ENCODE measurements at regions not wholly inside any gene's neighbourhood (a gene's known extent, or its start where the extent isn't known, plus 50 kb on each side); places are given as distances from the start of the nearest gene placed in this dataset.

DNA sequence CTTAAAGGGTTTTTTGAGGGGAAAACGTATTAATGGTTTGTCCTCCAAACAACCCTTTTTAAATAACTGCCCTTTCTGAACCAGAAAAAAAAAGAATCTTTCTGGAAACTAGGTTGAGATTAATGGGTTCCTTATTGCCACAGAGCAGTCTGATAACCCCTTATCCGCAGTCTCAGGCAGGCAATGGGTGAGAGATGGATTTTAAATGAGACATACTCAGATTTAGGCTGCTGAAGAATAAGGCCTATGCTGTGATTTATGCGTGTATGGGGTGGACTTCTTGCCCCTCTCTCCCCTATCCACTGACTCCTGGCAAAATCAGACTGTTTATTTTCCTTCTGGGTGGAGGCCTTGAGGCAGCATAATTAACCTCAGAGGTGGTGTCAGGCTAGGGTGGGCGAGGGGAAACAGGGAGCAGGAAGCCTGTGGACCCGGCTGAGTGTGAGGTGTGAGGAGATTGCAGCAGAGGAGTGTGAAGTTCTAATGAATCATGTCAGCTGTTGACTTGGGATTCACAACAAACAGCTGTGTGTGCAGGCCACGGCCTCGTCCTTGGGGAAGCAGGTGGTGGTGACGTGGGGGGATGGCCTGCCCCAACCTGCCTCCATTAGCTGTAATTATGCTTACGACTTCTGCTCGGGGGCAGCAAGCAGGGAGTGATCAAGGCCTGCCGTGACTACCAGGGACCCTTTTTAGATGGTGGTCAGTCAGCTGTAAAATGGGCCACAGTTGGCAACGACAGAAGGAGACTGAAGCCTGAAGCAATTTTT lies 196.4 kb downstream of the SEMA6A start:
- H3K27ac ChIP-seq (ENCODE audit: low read depth in 2 of 2, low read length in 2 of 2): no peak overlapping the region
- no peaks in the 10 kb centered on the region for H3K9me3 ChIP-seq (ENCODE audit: control insufficient read depth in 2 of 2, low read length in 2 of 2)
- no peak overlapping the region for H3K4me3 ChIP-seq (ENCODE audit: low read length in 2 of 2)
- no peak overlapping the region for H3K9ac ChIP-seq (ENCODE audit: low read depth in 1 of 2, low read length in 2 of 2)
- no peaks in the 10 kb centered on the region for H3K36me3 ChIP-seq (ENCODE audit: control insufficient read depth in 2 of 2, insufficient read depth in 2 of 2, low read length in 2 of 2)
- H3K27me3 ChIP-seq (ENCODE audit: control insufficient read depth in 2 of 2, insufficient read depth in 2 of 2, low read length in 2 of 2): no peaks in the 10 kb centered on the region
- no peaks in the 10 kb centered on the region for H3K4me1 ChIP-seq (ENCODE audit: control insufficient read depth in 2 of 2, insufficient read depth in 2 of 2, low read length in 2 of 2)

DNA sequence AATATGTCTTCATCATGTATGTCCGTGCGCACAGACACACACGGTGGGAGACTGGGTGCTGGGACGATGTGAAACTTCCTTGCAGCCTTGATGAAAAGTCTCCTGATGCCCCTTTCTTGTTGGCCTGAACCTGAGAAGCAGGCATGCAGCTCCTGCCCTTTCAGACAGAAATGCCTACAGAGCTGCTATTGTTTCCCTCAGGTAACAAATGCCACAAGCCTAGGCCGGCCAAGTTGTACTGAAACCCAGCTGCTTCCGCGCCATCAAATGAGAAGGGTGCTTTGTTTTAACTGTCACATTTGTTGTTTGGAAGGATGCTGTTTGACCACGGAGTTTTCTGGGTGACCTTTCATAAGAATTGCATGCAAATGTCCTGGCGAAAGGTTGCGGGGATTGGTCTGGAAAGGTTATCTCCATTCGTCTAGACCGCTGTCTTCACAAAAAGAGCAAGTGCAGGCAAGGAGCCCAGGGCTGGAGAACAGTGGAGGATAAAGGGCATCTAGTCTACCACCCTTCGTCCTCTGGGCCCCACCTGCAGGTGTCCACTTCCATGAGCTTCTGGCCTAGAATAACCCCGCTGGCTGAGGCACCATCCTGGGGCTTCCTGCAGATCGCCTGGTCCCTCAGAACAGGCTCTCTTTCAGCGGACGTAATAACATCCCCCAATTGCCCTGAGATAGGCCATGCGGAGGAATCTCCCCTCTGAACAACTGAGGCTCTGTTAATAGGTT lies 197.2 kb downstream of the SEMA6A start:
- H3K27me3 ChIP-seq (ENCODE audit: control insufficient read depth in 2 of 2, insufficient read depth in 2 of 2, low read length in 2 of 2): no peaks in the 10 kb centered on the region
- H3K36me3 ChIP-seq (ENCODE audit: control insufficient read depth in 2 of 2, insufficient read depth in 2 of 2, low read length in 2 of 2): no peaks in the 10 kb centered on the region
- no peak overlapping the region for H3K9ac ChIP-seq (ENCODE audit: low read depth in 1 of 2, low read length in 2 of 2)
- H3K4me1 ChIP-seq (ENCODE audit: control insufficient read depth in 2 of 2, insufficient read depth in 2 of 2, low read length in 2 of 2): no peaks in the 10 kb centered on the region
- H3K27ac ChIP-seq (ENCODE audit: low read depth in 2 of 2, low read length in 2 of 2): no peak overlapping the region
- no peak overlapping the region for H3K4me3 ChIP-seq (ENCODE audit: low read length in 2 of 2)
- no peaks in the 10 kb centered on the region for H3K9me3 ChIP-seq (ENCODE audit: control insufficient read depth in 2 of 2, low read length in 2 of 2)

DNA sequence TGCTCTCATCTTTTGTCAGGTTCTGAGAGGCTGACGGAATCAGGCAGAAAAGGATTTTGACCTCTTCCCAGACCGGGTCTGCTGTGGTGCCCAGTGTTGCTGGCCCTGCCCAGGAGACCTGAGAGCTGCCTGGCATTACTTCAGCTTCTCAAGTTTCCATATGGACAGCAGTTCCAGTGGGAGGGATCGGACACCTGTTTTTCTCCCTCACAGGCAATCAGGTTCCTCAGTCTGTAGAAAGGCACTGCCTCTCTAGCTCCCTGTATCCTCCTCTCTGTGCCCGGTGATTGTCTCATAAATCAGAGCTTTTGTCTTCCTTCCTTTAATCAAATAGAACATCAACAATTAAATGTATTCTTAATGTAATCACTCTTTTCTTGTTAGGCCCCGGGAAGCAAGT lies 198.7 kb downstream of the SEMA6A start:
- Histone ChIP-seq H3K9me3 (ENCODE audit: control insufficient read depth in 2 of 2, low read length in 2 of 2) (no peaks in the 10 kb centered on the region), H3K27ac (ENCODE audit: low read depth in 2 of 2, low read length in 2 of 2) (no peak overlapping the region), H3K4me1 (ENCODE audit: control insufficient read depth in 2 of 2, insufficient read depth in 2 of 2, low read length in 2 of 2) (peaks cover 4 to 5% of the 10 kb centered on the region in 2 donors), H3K36me3 (ENCODE audit: control insufficient read depth in 2 of 2, insufficient read depth in 2 of 2, low read length in 2 of 2) (no peaks in the 10 kb centered on the region), H3K9ac (ENCODE audit: low read depth in 1 of 2, low read length in 2 of 2) (no peak overlapping the region), H3K27me3 (ENCODE audit: control insufficient read depth in 2 of 2, insufficient read depth in 2 of 2, low read length in 2 of 2) (no peaks in the 10 kb centered on the region), H3K4me3 (ENCODE audit: low read length in 2 of 2) (no peak overlapping the region)

DNA sequence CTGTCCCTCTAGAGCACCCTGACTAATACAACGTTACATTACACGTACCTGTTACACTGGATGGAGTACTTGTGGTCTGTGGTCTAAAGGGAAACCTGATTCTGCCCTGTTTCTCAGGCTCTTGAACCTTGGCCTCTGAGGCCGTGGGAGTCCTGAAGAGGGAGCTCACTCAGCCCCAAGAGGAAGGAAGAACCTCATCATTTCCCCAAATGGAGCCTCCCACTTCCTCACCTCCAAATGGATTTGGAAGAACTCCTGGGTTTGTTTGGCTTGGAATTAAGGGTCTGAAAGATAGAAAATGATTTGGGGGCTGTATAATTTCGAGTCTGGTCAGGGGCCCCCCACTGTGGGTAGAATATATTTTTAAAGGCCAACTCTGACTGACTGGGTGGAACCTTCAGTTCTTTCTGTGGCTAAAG lies 200.2 kb downstream of the SEMA6A start:
- Histone ChIP-seq H3K27ac (ENCODE audit: low read depth in 2 of 2, low read length in 2 of 2) (no peak overlapping the region), H3K4me1 (ENCODE audit: control insufficient read depth in 2 of 2, insufficient read depth in 2 of 2, low read length in 2 of 2) (peaks cover 4 to 5% of the 10 kb centered on the region in 2 donors), H3K9me3 (ENCODE audit: control insufficient read depth in 2 of 2, low read length in 2 of 2) (no peaks in the 10 kb centered on the region), H3K27me3 (ENCODE audit: control insufficient read depth in 2 of 2, insufficient read depth in 2 of 2, low read length in 2 of 2) (no peaks in the 10 kb centered on the region), H3K9ac (ENCODE audit: low read depth in 1 of 2, low read length in 2 of 2) (no peak overlapping the region), H3K36me3 (ENCODE audit: control insufficient read depth in 2 of 2, insufficient read depth in 2 of 2, low read length in 2 of 2) (no peaks in the 10 kb centered on the region), H3K4me3 (ENCODE audit: low read length in 2 of 2) (no peak overlapping the region)

DNA sequence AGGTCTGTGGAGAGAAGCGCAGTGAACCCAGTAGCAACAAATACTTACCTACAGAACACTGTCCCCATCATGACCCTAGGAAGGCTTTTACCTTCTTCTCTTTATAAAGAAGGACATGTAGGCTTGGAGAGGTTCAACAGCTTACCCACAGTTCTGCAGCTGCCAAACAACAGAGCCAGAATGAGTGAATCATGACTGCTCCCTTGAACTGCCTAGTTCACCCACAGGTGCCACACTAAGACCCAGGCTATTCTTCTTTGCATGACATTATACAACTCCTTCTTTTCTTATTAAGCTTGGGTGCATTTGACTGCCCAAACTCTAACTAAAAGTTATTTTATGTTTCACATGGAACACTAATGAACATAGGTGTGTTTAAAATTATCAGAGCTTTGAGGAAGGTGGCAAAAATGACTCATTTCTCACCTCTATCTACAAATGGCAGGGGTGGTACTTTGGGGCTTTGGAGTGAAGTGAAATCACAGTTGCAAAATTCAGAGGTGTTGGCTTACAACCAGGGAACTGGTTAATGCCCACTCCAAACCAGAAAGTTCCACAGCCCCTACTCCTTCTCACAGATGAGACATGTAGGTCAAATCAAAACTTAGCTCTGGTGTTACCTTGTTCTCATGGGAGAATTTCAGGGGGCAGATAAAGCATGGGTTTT lies 201.6 kb downstream of the SEMA6A start:
- H3K36me3 ChIP-seq (ENCODE audit: control insufficient read depth in 2 of 2, insufficient read depth in 2 of 2, low read length in 2 of 2): no peaks in the 10 kb centered on the region
- no peak overlapping the region for H3K4me3 ChIP-seq (ENCODE audit: low read length in 2 of 2)
- H3K27ac ChIP-seq (ENCODE audit: low read depth in 2 of 2, low read length in 2 of 2): no peak overlapping the region
- H3K9me3 ChIP-seq (ENCODE audit: control insufficient read depth in 2 of 2, low read length in 2 of 2): no peaks in the 10 kb centered on the region
- peaks cover 4 to 5% of the 10 kb centered on the region in 2 donors for H3K4me1 ChIP-seq (ENCODE audit: control insufficient read depth in 2 of 2, insufficient read depth in 2 of 2, low read length in 2 of 2)
- no peak overlapping the region for H3K9ac ChIP-seq (ENCODE audit: low read depth in 1 of 2, low read length in 2 of 2)
- H3K27me3 ChIP-seq (ENCODE audit: control insufficient read depth in 2 of 2, insufficient read depth in 2 of 2, low read length in 2 of 2): no peaks in the 10 kb centered on the region

DNA sequence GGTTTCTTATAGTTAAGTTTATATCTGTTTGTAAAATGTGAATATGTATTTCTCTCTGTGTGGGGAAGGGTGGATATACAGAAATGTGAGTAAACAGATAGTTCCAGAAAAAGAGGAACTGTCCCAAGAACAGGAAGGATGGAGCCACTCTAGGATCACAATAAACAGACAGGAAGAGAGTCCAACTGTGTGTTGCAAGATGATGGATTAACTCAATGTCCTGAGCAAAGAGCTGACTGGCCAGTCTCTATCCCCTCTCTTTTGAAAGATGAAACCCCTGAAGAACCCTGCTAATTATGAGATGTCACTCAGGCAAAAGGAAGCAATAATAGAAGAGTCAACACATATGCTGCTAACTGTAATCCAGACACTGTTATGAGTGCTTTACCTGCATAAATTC lies 202.7 kb downstream of the SEMA6A start:
- peaks cover 4 to 5% of the 10 kb centered on the region in 2 donors for H3K4me1 ChIP-seq (ENCODE audit: control insufficient read depth in 2 of 2, insufficient read depth in 2 of 2, low read length in 2 of 2)
- no peak overlapping the region for H3K27ac ChIP-seq (ENCODE audit: low read depth in 2 of 2, low read length in 2 of 2)
- no peak overlapping the region for H3K9ac ChIP-seq (ENCODE audit: low read depth in 1 of 2, low read length in 2 of 2)
- H3K9me3 ChIP-seq (ENCODE audit: control insufficient read depth in 2 of 2, low read length in 2 of 2): no peaks in the 10 kb centered on the region
- H3K27me3 ChIP-seq (ENCODE audit: control insufficient read depth in 2 of 2, insufficient read depth in 2 of 2, low read length in 2 of 2): no peaks in the 10 kb centered on the region
- H3K4me3 ChIP-seq (ENCODE audit: low read length in 2 of 2): no peak overlapping the region
- H3K36me3 ChIP-seq (ENCODE audit: control insufficient read depth in 2 of 2, insufficient read depth in 2 of 2, low read length in 2 of 2): no peaks in the 10 kb centered on the region

DNA sequence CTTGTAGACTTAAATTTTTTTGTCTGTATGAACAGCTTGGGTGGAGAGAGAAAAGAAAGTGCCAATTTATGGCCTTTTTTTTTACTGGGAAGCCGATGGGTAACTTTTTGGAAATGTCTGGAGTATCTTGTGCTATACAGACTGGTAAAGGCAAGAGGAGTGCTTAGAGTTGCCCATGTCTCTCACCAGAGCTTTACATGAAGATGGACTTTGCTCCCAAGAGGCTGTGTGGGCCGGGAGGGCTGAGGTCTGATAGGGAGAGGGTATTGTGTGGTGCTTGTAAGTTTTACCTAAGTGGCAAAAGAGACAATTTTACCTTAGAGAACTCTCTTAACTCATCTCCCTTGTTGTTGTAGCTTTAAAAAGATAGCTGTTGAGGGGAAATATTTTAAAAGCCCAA lies 203.2 kb downstream of the SEMA6A start:
- H3K9me3 ChIP-seq (ENCODE audit: control insufficient read depth in 2 of 2, low read length in 2 of 2): no peaks in the 10 kb centered on the region
- no peak overlapping the region for H3K9ac ChIP-seq (ENCODE audit: low read depth in 1 of 2, low read length in 2 of 2)
- no peaks in the 10 kb centered on the region for H3K27me3 ChIP-seq (ENCODE audit: control insufficient read depth in 2 of 2, insufficient read depth in 2 of 2, low read length in 2 of 2)
- no peak overlapping the region for H3K27ac ChIP-seq (ENCODE audit: low read depth in 2 of 2, low read length in 2 of 2)
- peaks cover 4 to 5% of the 10 kb centered on the region in 2 donors for H3K4me1 ChIP-seq (ENCODE audit: control insufficient read depth in 2 of 2, insufficient read depth in 2 of 2, low read length in 2 of 2)
- H3K4me3 ChIP-seq (ENCODE audit: low read length in 2 of 2): no peak overlapping the region
- no peaks in the 10 kb centered on the region for H3K36me3 ChIP-seq (ENCODE audit: control insufficient read depth in 2 of 2, insufficient read depth in 2 of 2, low read length in 2 of 2)

DNA sequence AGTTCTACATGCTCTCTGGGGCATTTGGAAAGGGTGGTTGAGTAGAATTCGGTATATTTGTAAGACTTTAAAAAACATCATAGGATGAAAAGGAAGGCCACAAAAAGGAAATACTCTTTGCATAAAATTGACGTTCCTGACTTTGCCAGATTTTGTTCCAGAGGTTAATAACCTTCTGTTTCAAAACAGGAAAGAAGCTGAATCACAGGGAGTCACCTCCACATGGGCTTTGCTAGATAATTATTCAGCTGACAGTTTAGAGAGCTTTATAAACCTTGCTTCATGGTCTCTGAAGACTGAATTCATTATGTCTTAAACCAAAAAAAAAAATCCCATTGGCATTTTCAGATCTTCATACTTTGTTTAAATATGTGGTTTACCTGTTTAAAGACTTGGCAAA lies 203.7 kb downstream of the SEMA6A start:
- Histone ChIP-seq H3K27me3 (ENCODE audit: control insufficient read depth in 2 of 2, insufficient read depth in 2 of 2, low read length in 2 of 2) (no peaks in the 10 kb centered on the region), H3K27ac (ENCODE audit: low read depth in 2 of 2, low read length in 2 of 2) (no peak overlapping the region), H3K4me3 (ENCODE audit: low read length in 2 of 2) (no peak overlapping the region), H3K36me3 (ENCODE audit: control insufficient read depth in 2 of 2, insufficient read depth in 2 of 2, low read length in 2 of 2) (no peaks in the 10 kb centered on the region), H3K9me3 (ENCODE audit: control insufficient read depth in 2 of 2, low read length in 2 of 2) (no peaks in the 10 kb centered on the region), H3K4me1 (ENCODE audit: control insufficient read depth in 2 of 2, insufficient read depth in 2 of 2, low read length in 2 of 2) (peaks cover 4 to 5% of the 10 kb centered on the region in 2 donors), H3K9ac (ENCODE audit: low read depth in 1 of 2, low read length in 2 of 2) (no peak overlapping the region)

DNA sequence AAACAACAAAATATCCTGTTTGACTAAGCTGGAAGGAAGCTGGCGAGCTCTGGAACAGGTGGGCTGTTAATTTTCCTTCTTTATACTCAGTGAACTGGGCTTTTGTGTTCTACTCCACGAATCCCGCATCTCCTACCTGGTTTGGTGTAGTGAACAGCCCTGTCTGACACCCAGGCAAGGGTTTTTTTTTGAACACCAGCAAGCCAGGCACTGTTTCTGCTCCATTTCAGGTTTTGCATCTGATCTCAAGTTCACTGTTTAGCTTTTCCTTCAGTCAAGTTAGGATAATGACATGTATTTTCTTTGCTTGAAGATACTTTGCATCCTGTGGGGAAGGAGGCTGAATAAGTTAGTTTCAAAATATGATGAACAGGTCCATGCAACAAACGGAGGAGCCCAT lies 204.5 kb downstream of the SEMA6A start:
- H3K27ac ChIP-seq (ENCODE audit: low read depth in 2 of 2, low read length in 2 of 2): no peak overlapping the region
- no peaks in the 10 kb centered on the region for H3K36me3 ChIP-seq (ENCODE audit: control insufficient read depth in 2 of 2, insufficient read depth in 2 of 2, low read length in 2 of 2)
- no peaks in the 10 kb centered on the region for H3K27me3 ChIP-seq (ENCODE audit: control insufficient read depth in 2 of 2, insufficient read depth in 2 of 2, low read length in 2 of 2)
- H3K9me3 ChIP-seq (ENCODE audit: control insufficient read depth in 2 of 2, low read length in 2 of 2): no peaks in the 10 kb centered on the region
- H3K4me3 ChIP-seq (ENCODE audit: low read length in 2 of 2): no peak overlapping the region
- H3K4me1 ChIP-seq (ENCODE audit: control insufficient read depth in 2 of 2, insufficient read depth in 2 of 2, low read length in 2 of 2): peaks cover 4 to 5% of the 10 kb centered on the region in 2 donors
- H3K9ac ChIP-seq (ENCODE audit: low read depth in 1 of 2, low read length in 2 of 2): no peak overlapping the region

DNA sequence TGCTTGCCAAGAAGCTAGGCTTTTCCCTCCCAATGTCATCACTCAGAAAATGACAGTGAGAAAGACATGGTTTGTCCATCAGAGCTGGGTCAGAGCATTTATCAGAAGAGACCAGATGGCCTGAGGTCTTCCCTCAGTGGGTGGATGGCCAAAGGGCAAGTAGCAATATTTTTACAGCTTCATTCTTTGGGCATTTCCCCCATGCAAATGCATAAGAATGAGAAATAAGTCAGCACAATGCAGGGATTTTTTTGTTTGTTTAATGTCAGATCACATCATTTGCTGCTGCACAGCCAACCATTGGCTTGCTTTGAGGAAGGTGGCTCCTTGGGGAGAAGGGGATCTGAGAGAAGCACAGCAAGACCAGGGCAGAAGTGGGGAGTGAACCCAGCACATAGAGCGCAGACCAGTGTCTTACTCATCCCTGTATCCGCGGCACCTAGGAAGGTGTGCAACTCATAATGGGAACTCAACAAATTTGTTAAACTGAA lies 209.6 kb downstream of the SEMA6A start:
- no peak overlapping the region for H3K4me3 ChIP-seq (ENCODE audit: low read length in 2 of 2)
- peaks cover 0 to 4% of the 10 kb centered on the region in 2 donors for H3K4me1 ChIP-seq (ENCODE audit: control insufficient read depth in 2 of 2, insufficient read depth in 2 of 2, low read length in 2 of 2)
- H3K27ac ChIP-seq (ENCODE audit: low read depth in 2 of 2, low read length in 2 of 2): no peak overlapping the region
- H3K9me3 ChIP-seq (ENCODE audit: control insufficient read depth in 2 of 2, low read length in 2 of 2): no peaks in the 10 kb centered on the region
- no peak overlapping the region for H3K9ac ChIP-seq (ENCODE audit: low read depth in 1 of 2, low read length in 2 of 2)
- H3K36me3 ChIP-seq (ENCODE audit: control insufficient read depth in 2 of 2, insufficient read depth in 2 of 2, low read length in 2 of 2): no peaks in the 10 kb centered on the region
- no peaks in the 10 kb centered on the region for H3K27me3 ChIP-seq (ENCODE audit: control insufficient read depth in 2 of 2, insufficient read depth in 2 of 2, low read length in 2 of 2)

Measured in mucosa of rectum (tissue), 2 donors.